ENCODE measurements at regions not wholly inside any gene's neighbourhood (a gene's known extent, or its start where the extent isn't known, plus 50 kb on each side); places are given as distances from the start of the nearest gene placed in this dataset.

DNA sequence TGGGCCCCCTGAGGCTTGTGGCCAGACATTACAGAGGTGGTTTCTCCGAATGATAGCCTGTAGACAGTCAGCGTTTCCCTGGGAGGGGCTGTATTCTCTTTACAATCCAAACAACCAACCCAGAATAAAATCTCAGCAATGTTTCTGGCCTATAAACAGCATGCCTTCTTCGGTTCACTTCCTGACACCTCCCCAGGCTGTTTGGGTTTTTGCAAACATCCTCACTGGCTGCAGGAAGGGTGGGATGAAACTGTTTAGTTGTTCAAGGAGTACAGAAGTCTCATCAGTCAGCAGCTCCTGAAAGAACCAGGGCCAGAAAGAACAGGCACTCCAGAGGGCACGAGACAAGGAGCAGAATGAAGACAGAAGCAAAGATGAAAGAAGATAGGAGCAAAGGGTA is 350.0 kb downstream of the QKI start:
- Histone ChIP-seq H4K20me1 (ENCODE audit: insufficient read depth, low read length, poor library complexity, severe bottlenecking) (no peaks in the 10 kb centered on the region), H3K79me2 (ENCODE audit: insufficient read depth, low read length) (no peaks in the 10 kb centered on the region), H3K4me2 (ENCODE audit: low read depth, low read length, poor library complexity, severe bottlenecking) (no peak overlapping the region), H3K4me3 (ENCODE audit: low read length, poor library complexity, severe bottlenecking) (no peak overlapping the region), H3K27me3 (ENCODE audit: insufficient read depth, low read length, poor library complexity, severe bottlenecking) (no peaks in the 10 kb centered on the region), H3F3A (ENCODE audit: low read depth) (no peaks in the 10 kb centered on the region), H3K9ac (ENCODE audit: low read depth, low read length, poor library complexity, severe bottlenecking) (no peak overlapping the region), H3K9me2 (replicated peaks; ENCODE audit: low read depth, low read length) (no peaks in the 10 kb centered on the region), H2AFZ (ENCODE audit: low read length) (no peak overlapping the region), H3K9me3 (ENCODE audit: insufficient read depth, low read depth, low read length) (no peaks in the 10 kb centered on the region; the same call in 1 of the 2 replicates), H3K36me3 (ENCODE audit: insufficient read depth, low read length) (no peaks in the 10 kb centered on the region), H3K4me1 (ENCODE audit: insufficient read depth, low read length, poor library complexity, severe bottlenecking) (no peaks in the 10 kb centered on the region)
- no peak for TF ChIP-seq EZH2phosphoT487 (IDR thresholded peaks at IDR 0.05; ENCODE audit: borderline replicate concordance)
- TF ChIP-seq, protein P1, sequence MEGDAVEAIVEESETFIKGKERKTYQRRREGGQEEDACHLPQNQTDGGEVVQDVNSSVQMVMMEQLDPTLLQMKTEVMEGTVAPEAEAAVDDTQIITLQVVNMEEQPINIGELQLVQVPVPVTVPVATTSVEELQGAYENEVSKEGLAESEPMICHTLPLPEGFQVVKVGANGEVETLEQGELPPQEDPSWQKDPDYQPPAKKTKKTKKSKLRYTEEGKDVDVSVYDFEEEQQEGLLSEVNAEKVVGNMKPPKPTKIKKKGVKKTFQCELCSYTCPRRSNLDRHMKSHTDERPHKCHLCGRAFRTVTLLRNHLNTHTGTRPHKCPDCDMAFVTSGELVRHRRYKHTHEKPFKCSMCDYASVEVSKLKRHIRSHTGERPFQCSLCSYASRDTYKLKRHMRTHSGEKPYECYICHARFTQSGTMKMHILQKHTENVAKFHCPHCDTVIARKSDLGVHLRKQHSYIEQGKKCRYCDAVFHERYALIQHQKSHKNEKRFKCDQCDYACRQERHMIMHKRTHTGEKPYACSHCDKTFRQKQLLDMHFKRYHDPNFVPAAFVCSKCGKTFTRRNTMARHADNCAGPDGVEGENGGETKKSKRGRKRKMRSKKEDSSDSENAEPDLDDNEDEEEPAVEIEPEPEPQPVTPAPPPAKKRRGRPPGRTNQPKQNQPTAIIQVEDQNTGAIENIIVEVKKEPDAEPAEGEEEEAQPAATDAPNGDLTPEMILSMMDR (conservative IDR thresholded peaks at IDR 0.05; ENCODE audit: low read length), result no peak

DNA sequence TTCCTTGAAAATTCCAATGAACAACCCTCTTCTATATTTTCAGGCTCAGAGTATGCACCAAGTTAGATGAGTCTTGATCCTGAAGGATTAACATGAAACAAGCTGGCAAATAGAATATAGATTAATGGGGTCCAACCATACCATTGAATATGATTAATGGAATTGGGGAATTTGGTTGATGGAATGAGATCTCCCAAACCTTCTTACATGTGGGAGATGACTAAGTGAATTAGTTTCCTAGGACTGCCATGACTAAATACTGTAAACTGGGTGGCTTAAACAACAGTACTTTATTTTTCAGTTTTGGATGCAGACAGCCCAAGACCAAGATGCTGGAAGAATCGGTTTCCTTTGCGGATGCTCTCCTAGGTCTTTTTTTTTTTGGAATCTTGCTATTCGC is 347.0 kb downstream of the QKI start:
- Histone ChIP-seq H3K4me1 (ENCODE audit: insufficient read depth, low read length, poor library complexity, severe bottlenecking) (no peaks in the 10 kb centered on the region), H4K20me1 (ENCODE audit: insufficient read depth, low read length, poor library complexity, severe bottlenecking) (no peaks in the 10 kb centered on the region), H3K27me3 (ENCODE audit: insufficient read depth, low read length, poor library complexity, severe bottlenecking) (no peaks in the 10 kb centered on the region), H3K4me2 (ENCODE audit: low read depth, low read length, poor library complexity, severe bottlenecking) (no peak overlapping the region), H3K9me2 (replicated peaks; ENCODE audit: low read depth, low read length) (no peaks in the 10 kb centered on the region), H3K36me3 (ENCODE audit: insufficient read depth, low read length) (no peaks in the 10 kb centered on the region), H3F3A (ENCODE audit: low read depth) (no peaks in the 10 kb centered on the region), H3K4me3 (ENCODE audit: low read length, poor library complexity, severe bottlenecking) (no peak overlapping the region), H3K9ac (ENCODE audit: low read depth, low read length, poor library complexity, severe bottlenecking) (no peak overlapping the region), H3K79me2 (ENCODE audit: insufficient read depth, low read length) (no peaks in the 10 kb centered on the region), H3K9me3 (ENCODE audit: insufficient read depth, low read depth, low read length) (no peaks in the 10 kb centered on the region; the same call in 1 of the 2 replicates), H2AFZ (ENCODE audit: low read length) (no peak overlapping the region)
- TF ChIP-seq, protein P1 (conservative IDR thresholded peaks at IDR 0.05; ENCODE audit: low read length), result no peak
- TF ChIP-seq EZH2phosphoT487 (IDR thresholded peaks at IDR 0.05; ENCODE audit: borderline replicate concordance), result no peak

DNA sequence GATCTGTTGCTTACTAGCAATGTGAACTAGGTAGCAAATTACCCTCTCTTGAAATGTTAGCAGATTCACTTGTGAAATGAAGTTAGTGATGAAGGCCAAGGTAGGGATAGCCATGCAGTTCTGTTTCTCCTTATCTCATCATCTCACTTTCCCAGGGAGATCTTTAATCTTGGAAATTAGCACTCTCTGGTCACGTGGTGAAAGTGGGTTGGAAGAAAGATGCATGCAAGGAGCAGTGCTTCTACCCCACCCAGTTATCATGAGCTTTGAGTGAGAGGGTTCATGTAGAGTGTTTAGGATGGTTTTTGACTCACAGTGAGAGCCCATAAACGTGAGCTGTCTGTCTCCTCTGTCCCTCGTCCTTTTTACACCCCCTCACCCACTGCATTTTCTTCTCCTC is 346.3 kb downstream of the QKI start:
- no peaks in the 10 kb centered on the region for H3K79me2 ChIP-seq (ENCODE audit: insufficient read depth, low read length)
- H3K9me3 ChIP-seq (ENCODE audit: insufficient read depth, low read depth, low read length), result no peaks in the 10 kb centered on the region; the same call in 1 of the 2 replicates
- H3K4me1 ChIP-seq (ENCODE audit: insufficient read depth, low read length, poor library complexity, severe bottlenecking), result no peaks in the 10 kb centered on the region
- H3K9ac ChIP-seq (ENCODE audit: low read depth, low read length, poor library complexity, severe bottlenecking), result no peak overlapping the region
- no peaks in the 10 kb centered on the region for H3K9me2 ChIP-seq (replicated peaks; ENCODE audit: low read depth, low read length)
- no peak for TF ChIP-seq EZH2phosphoT487 (IDR thresholded peaks at IDR 0.05; ENCODE audit: borderline replicate concordance)
- no peaks in the 10 kb centered on the region for H3F3A ChIP-seq (ENCODE audit: low read depth)
- no peak overlapping the region for H2AFZ ChIP-seq (ENCODE audit: low read length)
- no peaks in the 10 kb centered on the region for H3K27me3 ChIP-seq (ENCODE audit: insufficient read depth, low read length, poor library complexity, severe bottlenecking)
- H4K20me1 ChIP-seq (ENCODE audit: insufficient read depth, low read length, poor library complexity, severe bottlenecking), result no peaks in the 10 kb centered on the region
- no peaks in the 10 kb centered on the region for H3K36me3 ChIP-seq (ENCODE audit: insufficient read depth, low read length)
- no peak overlapping the region for H3K4me3 ChIP-seq (ENCODE audit: low read length, poor library complexity, severe bottlenecking)
- H3K4me2 ChIP-seq (ENCODE audit: low read depth, low read length, poor library complexity, severe bottlenecking), result no peak overlapping the region

DNA sequence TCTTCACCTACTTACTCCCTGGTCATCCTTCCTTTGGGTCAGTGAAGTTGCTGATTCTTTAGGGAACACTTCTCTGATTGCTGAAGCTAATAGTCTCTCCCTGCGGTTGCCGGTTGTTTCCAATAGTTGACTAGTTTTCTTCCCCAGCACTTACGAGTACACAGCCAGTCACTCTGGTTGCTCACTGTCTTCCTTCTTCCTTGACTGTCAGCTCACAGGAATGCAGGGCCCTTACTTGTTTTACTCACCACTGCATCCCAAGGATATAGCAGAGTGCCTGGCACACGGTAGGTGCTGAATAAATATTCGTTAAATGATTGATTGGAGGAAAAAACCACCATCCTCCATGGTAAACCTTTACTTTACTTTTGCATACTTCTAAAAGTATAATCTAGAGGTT is 345.0 kb downstream of the QKI start:
- no peak overlapping the region for H3K4me2 ChIP-seq (ENCODE audit: low read depth, low read length, poor library complexity, severe bottlenecking)
- H3K4me3 ChIP-seq (ENCODE audit: low read length, poor library complexity, severe bottlenecking), result no peak overlapping the region
- no peaks in the 10 kb centered on the region for H3K79me2 ChIP-seq (ENCODE audit: insufficient read depth, low read length)
- H3F3A ChIP-seq (ENCODE audit: low read depth), result no peaks in the 10 kb centered on the region
- TF ChIP-seq, protein P1 (conservative IDR thresholded peaks at IDR 0.05; ENCODE audit: low read length), result no peak
- H3K36me3 ChIP-seq (ENCODE audit: insufficient read depth, low read length), result no peaks in the 10 kb centered on the region
- H3K9ac ChIP-seq (ENCODE audit: low read depth, low read length, poor library complexity, severe bottlenecking), result no peak overlapping the region
- H2AFZ ChIP-seq (ENCODE audit: low read length), result no peak overlapping the region
- no peaks in the 10 kb centered on the region for H3K4me1 ChIP-seq (ENCODE audit: insufficient read depth, low read length, poor library complexity, severe bottlenecking)
- H3K27me3 ChIP-seq (ENCODE audit: insufficient read depth, low read length, poor library complexity, severe bottlenecking), result no peaks in the 10 kb centered on the region
- H4K20me1 ChIP-seq (ENCODE audit: insufficient read depth, low read length, poor library complexity, severe bottlenecking), result no peaks in the 10 kb centered on the region
- H3K9me3 ChIP-seq (ENCODE audit: insufficient read depth, low read depth, low read length), result no peaks in the 10 kb centered on the region; the same call in 1 of the 2 replicates
- no peaks in the 10 kb centered on the region for H3K9me2 ChIP-seq (replicated peaks; ENCODE audit: low read depth, low read length)
